Stomach (tissue), 4 donors: ENCODE measurements at regions not wholly inside any gene's neighbourhood (a gene's known extent, or its start where the extent isn't known, plus 50 kb on each side); places are given as distances from the start of the nearest gene placed in this dataset.

Experiments
- POLR2A ChIP-seq, 4 donors: fragments of 450-650 bp; IDR thresholded peaks; one replicate each; pipeline ENCODE4 v1.6.1; 2016; ENCODE audit warnings: antibody characterized with exemption in 4 of 4, control low read depth in 2 of 4, mild to moderate bottlenecking in 1 of 4, moderate library complexity in 1 of 4
- POLR2AphosphoS5 ChIP-seq, 3 donors: sonication (generic); formaldehyde crosslinking; IDR thresholded peaks; one replicate each; pipeline ENCODE4 v1.6.1; 2016; ENCODE audit warnings: antibody characterized with exemption in 3 of 3
- TF ChIP-seq, protein P1 (sequence below), 7 experiments: fragments of 450-650 bp in 4 of 7; fragments of 200-600 bp in 3 of 7; sonication (generic) in 3 of 7; IDR thresholded peaks; one replicate each; pipeline ENCODE4 v1.5.1; 2016 to 2019; ENCODE audit warnings: antibody characterized with exemption in 7 of 7, control low read depth in 2 of 7, mild to moderate bottlenecking in 1 of 7

DNA sequence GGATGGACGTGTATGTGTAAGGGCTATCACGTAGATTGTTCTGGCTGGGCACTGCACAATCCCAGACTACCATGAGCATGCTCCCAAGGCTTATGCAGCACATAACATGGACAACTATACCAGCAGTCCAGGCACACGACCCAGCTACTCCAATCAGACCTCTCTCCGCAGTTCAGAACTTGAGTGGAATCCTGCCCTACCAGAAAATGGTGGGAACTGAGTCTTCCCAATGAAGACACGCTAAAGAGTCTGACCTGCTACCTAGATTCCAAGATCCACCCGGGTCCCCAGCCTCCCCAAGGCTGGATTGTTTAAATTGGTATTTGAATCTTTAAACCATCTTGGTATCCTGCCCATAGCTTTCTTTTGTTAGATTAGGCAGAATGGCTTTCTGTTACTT lies 251.3 kb upstream of the KAZN start:
- TF ChIP-seq, protein P1, sequence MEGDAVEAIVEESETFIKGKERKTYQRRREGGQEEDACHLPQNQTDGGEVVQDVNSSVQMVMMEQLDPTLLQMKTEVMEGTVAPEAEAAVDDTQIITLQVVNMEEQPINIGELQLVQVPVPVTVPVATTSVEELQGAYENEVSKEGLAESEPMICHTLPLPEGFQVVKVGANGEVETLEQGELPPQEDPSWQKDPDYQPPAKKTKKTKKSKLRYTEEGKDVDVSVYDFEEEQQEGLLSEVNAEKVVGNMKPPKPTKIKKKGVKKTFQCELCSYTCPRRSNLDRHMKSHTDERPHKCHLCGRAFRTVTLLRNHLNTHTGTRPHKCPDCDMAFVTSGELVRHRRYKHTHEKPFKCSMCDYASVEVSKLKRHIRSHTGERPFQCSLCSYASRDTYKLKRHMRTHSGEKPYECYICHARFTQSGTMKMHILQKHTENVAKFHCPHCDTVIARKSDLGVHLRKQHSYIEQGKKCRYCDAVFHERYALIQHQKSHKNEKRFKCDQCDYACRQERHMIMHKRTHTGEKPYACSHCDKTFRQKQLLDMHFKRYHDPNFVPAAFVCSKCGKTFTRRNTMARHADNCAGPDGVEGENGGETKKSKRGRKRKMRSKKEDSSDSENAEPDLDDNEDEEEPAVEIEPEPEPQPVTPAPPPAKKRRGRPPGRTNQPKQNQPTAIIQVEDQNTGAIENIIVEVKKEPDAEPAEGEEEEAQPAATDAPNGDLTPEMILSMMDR (IDR thresholded peaks at IDR 0.05) = no peak
- TF ChIP-seq POLR2A (IDR thresholded peaks at IDR 0.05) (no peak), POLR2AphosphoS5 (IDR thresholded peaks at IDR 0.05) (no peak)
